HFFc6 (cell line): ENCODE measurements at regions not wholly inside any gene's neighbourhood (a gene's known extent, or its start where the extent isn't known, plus 50 kb on each side); places are given as distances from the start of the nearest gene placed in this dataset.

Experiments used
- DNase-seq: peaks from one replicate; pipeline ENCODE4 v3.0.0-alpha.2; 2018
- H3K27ac Mint-ChIP-seq: 2 replicates; pipeline ENCODE4 v1.8.0; 2020; ENCODE audit warnings: mild to moderate bottlenecking, mixed read lengths
- H3K27me3 Mint-ChIP-seq: 2 replicates; pipeline ENCODE4 v1.8.0; 2021; ENCODE audit warnings: mild to moderate bottlenecking, moderate library complexity, mixed read lengths; ENCODE audit not compliant: insufficient read depth
- H3K36me3 Mint-ChIP-seq: 2 replicates; pipeline ENCODE4 v1.8.0; 2021; ENCODE audit warnings: low read depth, mixed read lengths
- H3K4me1 Mint-ChIP-seq: 2 replicates; pipeline ENCODE4 v1.8.0; 2020; ENCODE audit warnings: low read depth, mixed read lengths
- H3K4me3 Mint-ChIP-seq: 2 replicates; pipeline ENCODE4 v1.8.0; 2020; ENCODE audit warnings: mild to moderate bottlenecking, moderate library complexity, mixed read lengths
- H3K9me3 Mint-ChIP-seq: 2 replicates; pipeline ENCODE4 v1.8.0; 2020; ENCODE audit warnings: mild to moderate bottlenecking, mixed read lengths
- TF ChIP-seq, protein P1 (sequence below): fragments of 200-600 bp; sonication (generic); IDR thresholded peaks from 2 replicates; pipeline ENCODE4 v1.5.0; 2021; ENCODE audit warnings: antibody characterized with exemption, mild to moderate bottlenecking

DNA sequence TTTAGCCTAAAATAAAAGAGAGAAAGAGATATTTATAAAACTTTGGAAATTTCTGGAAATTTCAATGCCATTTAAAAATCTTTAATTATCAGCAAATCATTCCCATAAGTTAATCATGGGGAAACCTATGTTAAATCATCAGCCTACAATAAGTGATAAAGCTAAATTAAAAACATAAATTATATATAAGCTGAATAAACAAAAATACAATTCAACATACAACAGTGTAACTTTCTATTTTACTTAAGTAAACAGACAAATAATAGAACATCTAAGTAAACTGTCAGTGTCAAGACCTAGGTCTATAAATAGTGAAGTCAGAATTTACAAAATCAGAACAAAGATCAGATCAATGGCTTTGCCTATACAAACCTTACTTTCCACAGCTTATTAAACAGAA, 57.5 kb downstream of the EPRS1 start:
- H3K27ac Mint-ChIP-seq = 0 out of 2 replicates have a peak overlapping the region, but pooled peaks have one; percentile 31
- H3K27me3 Mint-ChIP-seq = no peaks in the 10 kb centered on the region
- peaks cover 5% of the 10 kb centered on the region for H3K4me1 Mint-ChIP-seq
- no peak overlapping the region for H3K4me3 Mint-ChIP-seq
- H3K36me3 Mint-ChIP-seq = peaks cover 12% of the 10 kb centered on the region
- no peak for DNase-seq
- H3K9me3 Mint-ChIP-seq = no peaks in the 10 kb centered on the region
- TF ChIP-seq, protein P1, sequence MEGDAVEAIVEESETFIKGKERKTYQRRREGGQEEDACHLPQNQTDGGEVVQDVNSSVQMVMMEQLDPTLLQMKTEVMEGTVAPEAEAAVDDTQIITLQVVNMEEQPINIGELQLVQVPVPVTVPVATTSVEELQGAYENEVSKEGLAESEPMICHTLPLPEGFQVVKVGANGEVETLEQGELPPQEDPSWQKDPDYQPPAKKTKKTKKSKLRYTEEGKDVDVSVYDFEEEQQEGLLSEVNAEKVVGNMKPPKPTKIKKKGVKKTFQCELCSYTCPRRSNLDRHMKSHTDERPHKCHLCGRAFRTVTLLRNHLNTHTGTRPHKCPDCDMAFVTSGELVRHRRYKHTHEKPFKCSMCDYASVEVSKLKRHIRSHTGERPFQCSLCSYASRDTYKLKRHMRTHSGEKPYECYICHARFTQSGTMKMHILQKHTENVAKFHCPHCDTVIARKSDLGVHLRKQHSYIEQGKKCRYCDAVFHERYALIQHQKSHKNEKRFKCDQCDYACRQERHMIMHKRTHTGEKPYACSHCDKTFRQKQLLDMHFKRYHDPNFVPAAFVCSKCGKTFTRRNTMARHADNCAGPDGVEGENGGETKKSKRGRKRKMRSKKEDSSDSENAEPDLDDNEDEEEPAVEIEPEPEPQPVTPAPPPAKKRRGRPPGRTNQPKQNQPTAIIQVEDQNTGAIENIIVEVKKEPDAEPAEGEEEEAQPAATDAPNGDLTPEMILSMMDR = no peak

DNA sequence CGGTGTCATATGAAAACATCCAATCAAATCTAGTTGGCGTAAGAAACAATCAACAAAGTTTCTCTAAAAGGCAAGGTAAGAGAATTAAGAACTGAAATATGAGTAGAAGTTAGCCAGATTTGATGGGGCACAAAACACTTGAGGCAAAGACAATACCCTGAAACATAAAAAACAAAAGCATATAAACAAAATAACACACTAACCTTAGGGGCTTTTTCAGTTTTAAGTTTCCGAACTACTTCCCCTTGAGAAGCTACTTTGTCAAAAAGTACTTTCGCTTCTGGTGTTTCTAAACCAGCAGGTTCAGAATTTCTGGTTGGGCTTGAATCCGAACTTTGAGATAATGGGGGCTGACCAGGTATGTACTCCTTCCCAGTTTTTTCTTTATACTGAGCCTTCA, 57.9 kb downstream of the EPRS1 start:
- H3K4me3 Mint-ChIP-seq = no peak overlapping the region
- H3K36me3 Mint-ChIP-seq = peaks cover 13% of the 10 kb centered on the region
- no peak overlapping the region for H3K27ac Mint-ChIP-seq
- DNase-seq = no peak
- H3K4me1 Mint-ChIP-seq = peaks cover under 1% of the 10 kb centered on the region; the same call in 1 of the 2 replicates
- TF ChIP-seq, protein P1 = no peak
- H3K9me3 Mint-ChIP-seq = no peaks in the 10 kb centered on the region
- H3K27me3 Mint-ChIP-seq = no peaks in the 10 kb centered on the region

DNA sequence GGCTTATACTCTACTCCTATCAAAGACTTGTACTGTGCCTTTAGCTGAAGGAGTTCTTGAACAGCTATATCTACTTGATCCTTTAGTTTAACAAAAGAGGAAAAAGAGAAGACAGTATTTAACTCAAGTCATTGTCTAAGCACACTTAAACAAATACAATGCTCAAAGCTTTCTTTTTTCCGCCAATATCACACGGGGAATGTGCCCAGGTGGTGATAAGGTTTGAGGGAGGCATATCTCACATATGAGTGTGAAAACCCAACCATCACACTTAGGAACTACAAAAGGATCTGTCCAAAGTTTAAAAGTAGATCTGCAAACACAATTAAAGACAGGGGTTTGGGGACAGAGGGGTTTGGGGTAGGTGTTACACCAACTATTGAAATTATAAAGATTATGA, 59.0 kb upstream of the SLC30A10 start:
- Mint-ChIP-seq H3K9me3 (no peaks in the 10 kb centered on the region), H3K36me3 (peaks cover 13% of the 10 kb centered on the region), H3K27me3 (no peaks in the 10 kb centered on the region), H3K4me1 (no peaks in the 10 kb centered on the region), H3K27ac (no peak overlapping the region), H3K4me3 (no peak overlapping the region)
- DNase-seq = no peak
- TF ChIP-seq, protein P1 = no peak

DNA sequence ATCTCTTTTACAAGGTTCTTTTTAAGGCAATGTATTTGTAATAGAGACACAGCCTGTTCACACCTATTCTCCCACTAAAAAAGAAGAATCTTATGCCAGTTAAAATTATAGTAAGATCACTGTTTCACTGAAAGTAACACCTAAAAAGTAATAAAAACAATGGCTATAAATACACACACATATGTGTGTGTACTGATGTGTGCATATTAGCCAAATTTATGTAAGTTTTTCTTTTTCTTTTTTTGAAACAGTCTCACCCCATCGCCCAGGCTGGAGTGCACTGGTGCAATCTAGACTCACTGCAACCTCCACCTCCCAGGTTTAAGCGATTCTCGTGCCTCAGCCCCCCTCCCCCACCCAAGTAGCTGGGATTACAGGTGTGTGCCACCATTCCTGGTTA, 56.8 kb upstream of the SLC30A10 start:
- H3K36me3 Mint-ChIP-seq = peaks cover 13% of the 10 kb centered on the region
- no peaks in the 10 kb centered on the region for H3K4me1 Mint-ChIP-seq
- H3K27ac Mint-ChIP-seq = no peak overlapping the region
- no peaks in the 10 kb centered on the region for H3K9me3 Mint-ChIP-seq
- TF ChIP-seq, protein P1 = no peak
- no peaks in the 10 kb centered on the region for H3K27me3 Mint-ChIP-seq
- H3K4me3 Mint-ChIP-seq = no peak overlapping the region
- no peak for DNase-seq
